ENCODE measurements at regions not wholly inside any gene's neighbourhood (a gene's known extent, or its start where the extent isn't known, plus 50 kb on each side); places are given as distances from the start of the nearest gene placed in this dataset.
"Not testable (repeated sequence)": the region's sequence is repeated elsewhere in the genome, so short reads cannot be mapped to it uniquely, and the experiment has no call there.

DNA sequence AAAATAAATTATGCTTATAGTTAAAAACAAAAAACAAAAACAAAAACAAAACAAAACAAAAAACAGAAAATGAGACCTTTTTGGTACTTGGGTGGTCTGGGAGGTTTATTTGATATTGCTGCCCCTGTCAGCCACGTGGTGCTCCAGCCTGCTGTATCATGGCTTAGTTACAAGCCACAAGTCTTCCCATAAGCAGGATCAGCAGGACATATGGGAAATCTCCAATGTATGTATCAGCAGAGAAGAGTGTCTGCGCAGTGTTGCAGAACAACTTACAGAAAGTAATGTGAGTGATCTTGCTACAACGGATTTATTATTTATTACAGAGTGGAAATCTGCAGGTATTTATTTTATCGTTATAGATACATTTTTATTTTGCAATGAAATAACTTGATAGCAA lies 423.0 kb upstream of the TMPRSS15 start:
- TF ChIP-seq, protein P1, sequence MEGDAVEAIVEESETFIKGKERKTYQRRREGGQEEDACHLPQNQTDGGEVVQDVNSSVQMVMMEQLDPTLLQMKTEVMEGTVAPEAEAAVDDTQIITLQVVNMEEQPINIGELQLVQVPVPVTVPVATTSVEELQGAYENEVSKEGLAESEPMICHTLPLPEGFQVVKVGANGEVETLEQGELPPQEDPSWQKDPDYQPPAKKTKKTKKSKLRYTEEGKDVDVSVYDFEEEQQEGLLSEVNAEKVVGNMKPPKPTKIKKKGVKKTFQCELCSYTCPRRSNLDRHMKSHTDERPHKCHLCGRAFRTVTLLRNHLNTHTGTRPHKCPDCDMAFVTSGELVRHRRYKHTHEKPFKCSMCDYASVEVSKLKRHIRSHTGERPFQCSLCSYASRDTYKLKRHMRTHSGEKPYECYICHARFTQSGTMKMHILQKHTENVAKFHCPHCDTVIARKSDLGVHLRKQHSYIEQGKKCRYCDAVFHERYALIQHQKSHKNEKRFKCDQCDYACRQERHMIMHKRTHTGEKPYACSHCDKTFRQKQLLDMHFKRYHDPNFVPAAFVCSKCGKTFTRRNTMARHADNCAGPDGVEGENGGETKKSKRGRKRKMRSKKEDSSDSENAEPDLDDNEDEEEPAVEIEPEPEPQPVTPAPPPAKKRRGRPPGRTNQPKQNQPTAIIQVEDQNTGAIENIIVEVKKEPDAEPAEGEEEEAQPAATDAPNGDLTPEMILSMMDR (IDR thresholded peaks at IDR 0.05; ENCODE audit: low read depth, low read length), result no peak
- TF ChIP-seq, protein P2, sequence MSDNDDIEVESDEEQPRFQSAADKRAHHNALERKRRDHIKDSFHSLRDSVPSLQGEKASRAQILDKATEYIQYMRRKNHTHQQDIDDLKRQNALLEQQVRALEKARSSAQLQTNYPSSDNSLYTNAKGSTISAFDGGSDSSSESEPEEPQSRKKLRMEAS (IDR thresholded peaks at IDR 0.05; ENCODE audit: low read depth, low read length), result no peak
- TF ChIP-seq POLR2A (IDR thresholded peaks at IDR 0.05; ENCODE audit: extremely low read depth, insufficient read length) (no peak), MYC (IDR thresholded peaks at IDR 0.05; ENCODE audit: low read depth, low read length) (no peak)
- no peak for DNase-seq (ENCODE audit: low read depth)
- no peak overlapping the region for H3K4me3 ChIP-seq (ENCODE audit: low read depth, low read length)

DNA sequence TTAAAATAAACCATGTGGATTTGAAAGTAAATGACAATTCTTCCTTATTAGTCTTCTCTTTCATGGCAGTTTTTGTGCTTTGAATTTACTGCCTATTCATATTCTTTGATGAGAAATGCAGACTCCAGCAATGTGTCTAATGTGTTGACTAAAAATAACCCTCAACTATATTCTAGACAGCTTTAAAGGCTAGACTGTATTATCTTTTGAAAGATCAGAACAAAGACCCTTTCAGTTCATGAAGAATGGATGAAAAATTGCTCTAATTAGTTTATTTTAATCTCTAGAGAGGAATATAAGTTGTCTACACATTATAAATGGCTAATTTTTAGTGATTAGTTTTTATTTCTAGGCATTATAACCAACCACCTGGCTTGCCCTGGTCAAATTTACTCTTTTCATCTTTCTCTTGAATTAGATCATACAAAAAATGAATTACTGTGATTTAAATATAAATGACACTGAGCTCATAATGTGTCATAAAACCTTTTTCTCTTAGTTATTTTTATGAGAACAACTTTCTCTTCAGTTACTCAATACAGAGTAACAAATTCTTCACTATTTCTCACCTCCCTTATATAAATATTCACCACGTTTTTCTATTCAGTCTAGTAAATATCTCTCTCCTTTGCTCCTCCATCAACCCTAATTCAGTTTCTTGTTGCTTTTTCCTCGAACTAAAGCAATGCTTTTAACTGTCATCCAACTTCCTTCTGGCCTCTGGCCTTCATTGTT lies 428.5 kb upstream of the TMPRSS15 start:
- H3K4me3 ChIP-seq (ENCODE audit: low read depth, low read length), result no peak overlapping the region
- TF ChIP-seq, protein P2 (IDR thresholded peaks at IDR 0.05; ENCODE audit: low read depth, low read length), result no peak
- TF ChIP-seq MYC (IDR thresholded peaks at IDR 0.05; ENCODE audit: low read depth, low read length), result no peak
- TF ChIP-seq, protein P1 (IDR thresholded peaks at IDR 0.05; ENCODE audit: low read depth, low read length), result no peak
- no peak for TF ChIP-seq POLR2A (IDR thresholded peaks at IDR 0.05; ENCODE audit: extremely low read depth, insufficient read length)
- no peak for DNase-seq (ENCODE audit: low read depth)

DNA sequence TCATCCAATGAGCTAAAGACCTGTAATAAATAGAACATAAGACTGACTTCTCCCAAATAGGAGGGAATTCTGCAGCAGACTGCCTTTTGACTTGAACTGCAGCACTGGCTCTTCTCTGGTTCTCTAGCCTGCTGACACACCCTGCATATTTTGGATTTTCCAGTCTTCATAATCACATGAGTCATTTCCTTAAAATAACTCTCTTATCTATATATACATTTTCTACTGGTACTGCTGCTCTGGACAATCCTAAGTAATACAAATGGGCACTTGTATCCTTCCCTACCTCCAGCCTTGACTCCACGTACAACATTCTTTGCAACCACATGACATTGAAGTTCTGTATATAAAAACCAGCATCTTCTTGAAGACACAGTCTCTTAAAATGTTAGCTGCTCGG lies 429.4 kb upstream of the TMPRSS15 start:
- H3K4me3 ChIP-seq (ENCODE audit: low read depth, low read length), result no peak overlapping the region
- DNase-seq (ENCODE audit: low read depth), result no peak
- TF ChIP-seq POLR2A (IDR thresholded peaks at IDR 0.05; ENCODE audit: extremely low read depth, insufficient read length) (no peak), MYC (IDR thresholded peaks at IDR 0.05; ENCODE audit: low read depth, low read length) (no peak)
- TF ChIP-seq, protein P1 (IDR thresholded peaks at IDR 0.05; ENCODE audit: low read depth, low read length), result no peak
- TF ChIP-seq, protein P2 (IDR thresholded peaks at IDR 0.05; ENCODE audit: low read depth, low read length), result no peak

DNA sequence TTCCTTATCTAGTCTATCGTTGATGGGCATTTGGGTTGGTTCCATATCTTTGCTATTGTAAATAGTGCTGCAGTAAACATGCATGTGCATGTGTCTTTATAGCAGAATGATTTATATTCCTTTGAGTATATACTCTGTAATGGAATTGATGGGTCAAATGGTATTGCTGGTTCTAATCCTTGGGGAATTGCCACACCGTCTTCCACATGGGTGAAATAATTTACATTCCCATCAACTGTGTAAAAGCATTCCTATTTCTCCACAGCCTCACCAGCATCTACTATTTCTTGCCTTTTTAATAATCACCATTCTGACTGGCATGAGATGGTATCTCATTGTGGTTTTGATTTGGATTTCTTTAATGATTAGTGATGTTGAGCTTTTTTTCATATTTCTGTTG lies 430.5 kb upstream of the TMPRSS15 start:
- DNase-seq (ENCODE audit: low read depth); H3K4me3 ChIP-seq (ENCODE audit: low read depth, low read length): not testable (repeated sequence)

DNA sequence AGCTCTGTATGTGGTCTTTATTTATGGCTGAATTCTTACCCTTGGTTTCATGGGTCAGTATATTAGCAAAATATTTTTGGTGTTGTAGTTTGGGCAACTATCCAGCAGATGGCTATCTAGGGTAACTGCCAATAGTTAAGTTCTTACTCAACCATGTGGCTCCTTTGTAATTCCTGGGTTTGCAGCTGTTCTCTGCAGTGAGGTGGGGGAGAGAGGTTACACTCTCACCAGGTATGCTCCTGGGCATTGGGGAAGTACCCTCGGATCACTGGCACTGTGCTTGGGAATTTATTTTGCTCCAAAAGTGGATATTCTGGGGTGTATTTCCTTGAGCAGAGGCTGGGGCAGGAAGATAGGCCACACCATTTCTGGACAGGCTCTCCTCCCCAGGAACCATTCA lies 436.7 kb upstream of the TMPRSS15 start:
- peak; percentile 34 for DNase-seq (ENCODE audit: low read depth)
- TF ChIP-seq, protein P2 (IDR thresholded peaks at IDR 0.05; ENCODE audit: low read depth, low read length), result no peak
- TF ChIP-seq, protein P1 (IDR thresholded peaks at IDR 0.05; ENCODE audit: low read depth, low read length), result peak; percentile 57
- H3K4me3 ChIP-seq (ENCODE audit: low read depth, low read length), result no peak overlapping the region

DNA sequence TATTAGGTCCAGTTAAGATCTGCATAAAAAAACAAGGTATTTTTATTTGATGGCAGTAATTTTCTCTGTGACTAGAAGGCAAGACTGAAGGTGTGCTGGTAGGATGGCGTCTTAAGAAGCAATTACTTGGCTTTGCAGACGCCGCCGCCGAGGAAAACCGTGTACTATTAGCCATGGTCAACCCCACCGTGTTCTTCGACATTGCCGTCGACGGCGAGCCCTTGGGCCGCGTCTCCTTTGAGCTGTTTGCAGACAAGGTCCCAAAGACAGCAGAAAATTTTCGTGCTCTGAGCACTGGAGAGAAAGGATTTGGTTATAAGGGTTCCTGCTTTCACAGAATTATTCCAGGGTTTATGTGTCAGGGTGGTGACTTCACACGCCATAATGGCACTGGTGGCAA lies 454.0 kb upstream of the TMPRSS15 start:
- not testable (repeated sequence) for DNase-seq (ENCODE audit: low read depth); H3K4me3 ChIP-seq (ENCODE audit: low read depth, low read length)

DNA sequence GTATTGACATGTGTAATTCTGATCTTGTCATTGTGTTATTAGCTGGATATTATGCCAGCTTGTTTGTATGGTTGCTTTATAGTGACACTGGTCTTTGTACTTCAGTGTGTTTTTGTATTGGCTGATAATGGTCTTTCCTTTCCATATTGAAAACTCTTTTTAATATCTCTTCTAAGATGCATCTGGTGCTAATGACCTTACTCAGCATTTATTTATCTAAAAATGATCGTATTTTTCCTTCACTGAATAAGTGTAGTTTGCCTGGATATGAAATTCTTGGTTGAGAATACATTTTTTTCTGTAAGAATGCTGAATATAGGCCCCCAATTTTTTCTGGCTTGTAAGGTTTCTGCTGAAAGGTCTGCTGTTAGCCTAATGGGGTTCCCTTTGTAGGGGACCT lies 465.5 kb upstream of the TMPRSS15 start:
- DNase-seq (ENCODE audit: low read depth), result no peak
- TF ChIP-seq, protein P2 (IDR thresholded peaks at IDR 0.05; ENCODE audit: low read depth, low read length), result no peak
- no peak for TF ChIP-seq MYC (IDR thresholded peaks at IDR 0.05; ENCODE audit: low read depth, low read length)
- TF ChIP-seq POLR2A (IDR thresholded peaks at IDR 0.05; ENCODE audit: extremely low read depth, insufficient read length), result no peak
- TF ChIP-seq, protein P1 (IDR thresholded peaks at IDR 0.05; ENCODE audit: low read depth, low read length), result no peak
- H3K4me3 ChIP-seq (ENCODE audit: low read depth, low read length), result no peak overlapping the region
